ENCODE measurements at regions not wholly inside any gene's neighbourhood (a gene's known extent, or its start where the extent isn't known, plus 50 kb on each side); places are given as distances from the start of the nearest gene placed in this dataset.

- H3K36me3 ChIP-seq = no peaks in the 10 kb centered on the region
- no peaks in the 10 kb centered on the region for H3K9me3 ChIP-seq
- no peaks in the 10 kb centered on the region for H3K27me3 ChIP-seq (ENCODE audit: low read depth)
- H3K4me3 ChIP-seq = no peak overlapping the region
- H3K27ac ChIP-seq = no peak overlapping the region
- DNase-seq (no peak), ATAC-seq (no peak)
- H3K4me1 ChIP-seq = no peaks in the 10 kb centered on the region
- intact Hi-C loops (cut with DNase I) = no loop called here
- no peak for TF ChIP-seq CTCF (IDR thresholded peaks at IDR 0.05)
Observed at GRCh38 chr3:107082527-107082926, 294.7 kb upstream of the CCDC54 start.

GRCh38 chr3:107085261-107085660 lies 292.0 kb upstream of the CCDC54 start:
- Histone ChIP-seq H3K36me3 (no peaks in the 10 kb centered on the region), H3K27me3 (ENCODE audit: low read depth) (no peaks in the 10 kb centered on the region), H3K27ac (no peak overlapping the region), H3K4me3 (no peak overlapping the region), H3K4me1 (no peaks in the 10 kb centered on the region), H3K9me3 (no peaks in the 10 kb centered on the region)
- ATAC-seq (no peak), DNase-seq (no peak)
- intact Hi-C loops (cut with DNase I) = no loop called here
- no peak for TF ChIP-seq CTCF (IDR thresholded peaks at IDR 0.05)

- H3K4me3 ChIP-seq = no peak overlapping the region
- TF ChIP-seq CTCF (IDR thresholded peaks at IDR 0.05) = no peak
- intact Hi-C loops (cut with DNase I) = no loop called here
- ATAC-seq (no peak), DNase-seq (no peak)
- H3K36me3 ChIP-seq = no peaks in the 10 kb centered on the region
- no peak overlapping the region for H3K27ac ChIP-seq
- H3K4me1 ChIP-seq = no peaks in the 10 kb centered on the region
- H3K9me3 ChIP-seq = no peaks in the 10 kb centered on the region
- H3K27me3 ChIP-seq (ENCODE audit: low read depth) = no peaks in the 10 kb centered on the region
Observed at GRCh38 chr3:107092121-107092520, 285.1 kb upstream of the CCDC54 start.

GRCh38 chr3:107098864-107099263 lies 278.4 kb upstream of the CCDC54 start:
- Histone ChIP-seq H3K27me3 (ENCODE audit: low read depth) (no peaks in the 10 kb centered on the region), H3K36me3 (no peaks in the 10 kb centered on the region), H3K9me3 (no peaks in the 10 kb centered on the region), H3K27ac (no peak overlapping the region), H3K4me3 (no peak overlapping the region), H3K4me1 (no peaks in the 10 kb centered on the region)
- no peak for DNase-seq
- TF ChIP-seq CTCF (IDR thresholded peaks at IDR 0.05) = no peak
- intact Hi-C loops (cut with DNase I) = no loop called here
- no peak for ATAC-seq

GRCh38 chr3:107100137-107100536 lies 277.1 kb upstream of the CCDC54 start:
- Histone ChIP-seq H3K4me1 (no peaks in the 10 kb centered on the region), H3K36me3 (no peaks in the 10 kb centered on the region), H3K27ac (no peak overlapping the region), H3K4me3 (no peak overlapping the region), H3K9me3 (no peaks in the 10 kb centered on the region), H3K27me3 (ENCODE audit: low read depth) (no peaks in the 10 kb centered on the region)
- no peak for ATAC-seq
- TF ChIP-seq CTCF (IDR thresholded peaks at IDR 0.05) = no peak
- intact Hi-C loops (cut with DNase I) = no loop called here
- DNase-seq = no peak

- DNase-seq (no peak), ATAC-seq (no peak)
- Histone ChIP-seq H3K27me3 (ENCODE audit: low read depth) (no peaks in the 10 kb centered on the region), H3K36me3 (no peaks in the 10 kb centered on the region), H3K4me1 (no peaks in the 10 kb centered on the region), H3K4me3 (no peak overlapping the region), H3K27ac (no peak overlapping the region), H3K9me3 (no peaks in the 10 kb centered on the region)
- intact Hi-C loops (cut with DNase I) = no loop called here
- TF ChIP-seq CTCF (IDR thresholded peaks at IDR 0.05) = no peak
Observed at GRCh38 chr3:107100573-107100972, 276.7 kb upstream of the CCDC54 start.

All from lower lobe of right lung (tissue), 2 donors.